NCI-H1436 (cell line): ENCODE measurements at regions not wholly inside any gene's neighbourhood (a gene's known extent, or its start where the extent isn't known, plus 50 kb on each side); places are given as distances from the start of the nearest gene placed in this dataset.
A peak's percentile ranks its signal among the peaks of the same experiment; 100 is the strongest.
"Not testable (repeated sequence)": the region's sequence is repeated elsewhere in the genome, so short reads cannot be mapped to it uniquely, and the experiment has no call there.

ENCODE experiments used
- DNase-seq: peaks from one replicate; lab custom pipeline; 2025; lab: John Stamatoyannopoulos, UW

DNA sequence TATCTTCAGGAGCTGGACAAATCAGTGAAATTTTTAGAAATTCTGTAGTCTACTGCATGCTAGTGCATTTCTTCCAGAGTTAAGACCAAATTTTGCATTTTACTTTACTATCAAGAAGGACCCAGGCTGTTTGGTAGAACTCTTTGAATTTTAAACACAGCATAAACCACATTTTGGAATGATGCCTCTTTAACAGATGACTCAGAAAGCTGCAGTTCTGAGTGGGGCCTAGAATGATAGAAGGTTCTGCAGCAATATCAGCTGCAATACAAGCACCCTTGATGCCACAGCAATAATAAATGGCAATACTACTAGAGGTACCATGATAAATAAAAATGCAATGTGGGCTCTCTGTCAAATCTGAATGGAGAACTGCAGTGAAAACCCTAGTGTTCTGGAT, 198.7 kb downstream of the TMA16 start:
- no peak for DNase-seq

DNA sequence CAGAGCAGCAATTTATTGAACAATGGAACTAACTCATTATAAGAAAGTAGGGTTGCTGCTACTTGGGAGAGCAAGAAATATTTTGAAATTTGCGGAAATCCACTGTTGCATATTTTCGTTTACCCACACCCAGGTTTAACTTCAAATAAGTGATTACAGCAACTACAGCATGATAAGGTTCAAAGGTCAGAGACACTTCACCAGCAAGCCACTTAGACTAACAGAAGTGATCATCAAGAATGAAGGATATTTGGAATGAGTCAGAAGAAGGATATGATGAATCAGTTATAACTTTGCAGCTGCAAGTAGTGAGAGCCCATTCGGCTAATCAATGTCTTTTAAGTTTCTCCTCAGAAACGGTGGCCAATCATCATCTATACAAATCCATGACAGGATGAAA, 199.3 kb downstream of the TMA16 start:
- DNase-seq, result no peak

DNA sequence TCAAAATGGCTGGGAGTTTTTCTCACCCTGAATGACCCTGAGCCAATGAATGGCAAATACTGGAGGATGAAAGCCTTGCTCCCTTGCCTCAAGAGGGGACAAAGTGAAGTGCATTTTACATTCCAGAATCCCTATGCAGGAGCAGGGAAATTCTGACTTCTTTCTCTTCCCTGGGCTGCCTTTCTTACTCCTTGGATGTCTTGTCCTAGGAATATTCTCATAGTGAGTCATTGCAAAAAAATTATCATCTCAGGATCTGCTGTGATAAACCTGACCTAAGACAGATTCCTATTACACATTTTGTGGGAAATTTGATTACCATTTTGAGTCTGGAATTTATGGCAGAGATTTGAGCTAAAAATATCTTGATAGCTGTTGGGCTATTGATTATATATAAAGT, 199.9 kb downstream of the TMA16 start:
- no peak for DNase-seq

DNA sequence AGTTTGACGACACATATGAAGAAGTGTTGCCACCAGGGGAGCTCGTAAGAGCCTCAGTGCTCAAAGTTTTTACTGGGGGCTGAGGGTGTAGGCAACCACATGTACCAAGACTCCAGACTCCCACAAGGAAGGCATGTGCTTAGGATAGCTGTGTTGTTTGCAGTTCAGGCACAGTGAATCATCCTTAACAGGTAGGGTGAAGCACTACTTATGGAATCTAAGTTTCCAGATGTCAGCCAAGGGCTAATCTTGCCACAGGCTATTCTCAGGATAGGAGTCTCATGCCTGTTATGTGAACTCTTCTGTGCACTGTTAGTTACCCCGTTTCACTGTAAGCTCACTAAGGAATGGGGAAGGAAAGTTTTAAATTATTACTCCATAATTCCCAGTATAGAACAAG, 202.6 kb downstream of the TMA16 start:
- no peak for DNase-seq

GRCh38 chr4:163700383-163700782, 205.9 kb downstream of the TMA16 start:
- not testable (repeated sequence) for DNase-seq

DNA sequence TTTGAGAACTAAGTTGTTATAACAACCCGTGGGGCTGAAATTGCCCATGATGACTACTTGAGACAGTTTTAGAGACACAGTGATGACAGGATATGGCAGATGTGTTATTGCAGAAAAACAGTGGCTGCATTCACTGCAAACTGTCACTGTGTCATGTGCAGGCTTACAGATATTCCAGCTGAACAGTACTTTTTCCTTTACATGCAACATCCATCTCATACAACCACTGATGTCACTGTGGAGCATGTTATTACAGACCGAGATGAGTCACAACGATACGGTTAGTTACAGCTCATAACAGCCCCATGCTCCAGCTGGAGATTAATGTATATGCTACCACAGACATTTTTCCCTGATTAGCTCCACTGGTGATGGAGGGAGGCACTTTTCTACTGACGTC, 207.4 kb downstream of the TMA16 start:
- DNase-seq, result peak; percentile 51

GRCh38 chr4:163702736-163703135, 208.2 kb downstream of the TMA16 start:
- DNase-seq, result no peak

GRCh38 chr4:163703251-163703650, 208.8 kb downstream of the TMA16 start:
- no peak for DNase-seq

DNA sequence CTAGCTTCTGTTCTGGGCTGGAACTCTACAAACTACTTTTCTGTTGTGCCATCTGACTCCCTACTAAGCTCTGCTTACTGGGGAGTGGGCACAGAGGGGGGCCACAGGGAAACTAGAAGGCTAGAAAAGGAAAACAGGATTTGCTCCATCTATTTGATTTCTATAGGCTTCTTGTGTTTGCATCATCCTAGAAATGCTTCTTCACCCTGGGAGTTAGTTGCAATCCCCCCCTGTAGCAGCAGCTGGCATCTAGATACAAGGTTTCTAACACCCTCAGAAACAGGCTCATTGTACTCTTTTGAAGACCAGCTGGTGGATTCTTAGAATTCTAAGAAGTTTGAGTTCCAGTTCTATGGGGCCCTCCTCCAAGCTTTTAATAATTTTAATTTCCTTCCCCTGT, 213.4 kb downstream of the TMA16 start:
- no peak for DNase-seq

- no peak for DNase-seq
These were observed 215.1 kb downstream of the TMA16 start for GRCh38 chr4:163709601-163710000.

DNA sequence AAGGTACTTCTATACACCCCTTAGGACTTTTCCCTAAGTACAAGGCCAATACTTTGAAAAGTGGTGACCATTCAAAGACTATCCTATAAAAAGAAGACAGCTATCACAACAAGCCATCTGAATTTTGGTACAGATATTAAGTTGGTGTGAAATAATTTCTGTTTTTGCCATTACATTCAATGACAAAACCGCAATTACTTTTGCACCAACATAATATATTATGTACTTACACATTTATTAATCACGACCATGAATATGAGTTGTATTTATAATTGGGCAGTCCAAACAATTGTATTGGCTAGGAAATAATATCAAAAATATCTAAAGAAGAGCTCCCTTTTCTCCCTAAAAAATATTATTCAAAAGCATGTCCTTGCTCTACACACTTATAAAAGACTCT, 215.7 kb downstream of the TMA16 start:
- no peak for DNase-seq

GRCh38 chr4:163724495-163724894, 230.0 kb downstream of the TMA16 start:
- not testable (repeated sequence) for DNase-seq

DNA sequence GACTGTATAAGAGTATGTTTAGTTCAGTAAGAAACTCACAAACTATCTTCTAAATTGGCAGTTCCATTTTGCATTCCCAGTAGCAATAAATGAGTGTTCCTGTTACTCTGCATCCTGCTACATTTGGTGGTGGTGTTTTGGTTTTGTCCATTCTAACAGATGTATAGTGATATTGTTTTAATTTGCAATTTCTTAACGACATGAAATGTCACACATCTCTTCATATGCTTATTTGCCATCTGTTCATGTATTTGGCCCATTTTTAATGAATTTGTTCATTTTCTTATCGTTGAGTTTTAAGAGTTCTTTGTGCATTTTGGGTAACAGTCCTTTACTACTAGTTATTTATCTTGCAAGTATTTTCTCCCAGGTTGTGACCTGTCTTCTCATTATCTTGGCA, 232.2 kb downstream of the TMA16 start:
- no peak for DNase-seq

GRCh38 chr4:163731071-163731470, 236.6 kb downstream of the TMA16 start:
- DNase-seq, result no peak

DNA sequence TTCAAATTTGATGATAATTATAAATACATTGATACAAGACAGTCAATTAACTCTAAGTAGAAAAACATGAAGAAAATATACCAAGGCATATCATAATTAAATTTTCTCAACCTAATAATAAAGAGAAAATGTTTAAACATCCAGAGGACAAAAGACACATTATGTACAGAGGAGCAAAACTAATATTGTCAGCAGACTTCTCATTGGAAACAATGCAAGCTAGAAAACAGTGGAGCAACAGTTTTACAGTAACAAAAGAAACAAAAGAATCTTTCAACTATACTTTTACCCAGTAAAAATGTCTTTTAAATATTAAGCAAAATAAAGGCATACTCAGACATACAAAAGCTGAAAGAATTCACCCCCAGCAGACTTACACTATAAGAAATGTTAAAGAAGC, 238.0 kb downstream of the TMA16 start:
- DNase-seq, result no peak

DNA sequence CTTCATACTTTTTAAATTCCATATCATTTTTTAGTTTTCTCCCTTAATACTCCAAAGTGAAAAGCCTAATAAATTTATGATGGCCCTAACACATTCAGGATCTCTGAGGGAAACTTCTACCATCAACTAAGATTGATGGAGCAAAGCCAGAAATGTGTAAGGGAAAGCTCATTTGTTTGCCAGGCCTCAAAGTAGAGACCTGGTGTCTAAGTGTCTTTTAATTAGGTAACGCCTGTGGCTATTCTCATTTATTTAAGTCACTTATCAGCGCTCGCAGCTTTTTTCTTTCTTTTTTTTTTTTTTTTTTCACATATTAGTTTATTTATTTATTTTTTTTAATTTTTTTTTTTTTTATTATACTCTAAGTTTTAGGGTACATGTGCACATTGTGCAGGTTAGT, 242.4 kb downstream of the TMA16 start:
- DNase-seq, result no peak

GRCh38 chr4:163737846-163738245, 243.4 kb downstream of the TMA16 start:
- DNase-seq, result not testable (repeated sequence)

GRCh38 chr4:163738521-163738920, 244.0 kb downstream of the TMA16 start:
- no peak for DNase-seq

GRCh38 chr4:163744861-163745260, 250.4 kb downstream of the TMA16 start:
- DNase-seq, result no peak

DNA sequence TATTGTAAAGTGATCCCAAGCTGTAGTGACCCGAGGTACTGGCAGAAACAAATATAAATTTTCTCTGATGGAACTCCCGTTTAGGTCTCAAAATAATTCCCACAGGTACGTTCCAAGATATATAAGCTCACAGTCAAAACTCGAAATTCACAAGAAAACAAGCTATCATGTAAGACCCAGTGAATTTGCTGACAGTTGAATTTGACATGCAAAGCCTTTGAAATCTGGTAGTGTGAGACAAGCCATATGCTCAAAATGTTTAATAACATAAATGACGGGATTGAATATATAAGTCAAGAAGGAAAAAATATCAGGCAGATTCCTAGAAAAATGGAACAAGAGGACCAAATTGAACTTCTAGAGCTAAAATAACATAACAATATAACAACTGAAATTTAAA, 252.8 kb downstream of the TMA16 start:
- DNase-seq, result no peak

- no peak for DNase-seq
These were observed 253.4 kb downstream of the TMA16 start for GRCh38 chr4:163747886-163748285.

GRCh38 chr4:163748449-163748848, 254.0 kb downstream of the TMA16 start:
- DNase-seq, result peak; percentile 32

DNA sequence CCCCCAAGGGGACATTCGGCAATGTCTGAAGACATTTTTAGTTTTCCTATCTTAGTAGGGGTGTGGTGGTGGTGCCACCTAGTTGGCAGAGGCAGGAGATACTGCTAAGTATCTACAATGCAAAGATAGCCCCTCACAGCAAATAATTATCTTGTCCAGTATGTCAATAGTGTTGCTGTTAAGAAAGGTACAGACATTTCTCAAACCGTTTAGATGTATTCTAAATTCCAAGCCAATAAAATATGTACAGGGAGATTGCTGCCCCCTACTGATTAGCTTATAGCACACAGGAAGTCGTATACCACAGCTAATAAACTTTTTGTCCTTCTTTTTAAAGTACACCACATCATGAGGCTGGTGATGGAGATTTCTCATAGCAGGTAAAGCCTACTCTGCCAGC, 260.5 kb downstream of the TMA16 start:
- DNase-seq, result no peak

DNA sequence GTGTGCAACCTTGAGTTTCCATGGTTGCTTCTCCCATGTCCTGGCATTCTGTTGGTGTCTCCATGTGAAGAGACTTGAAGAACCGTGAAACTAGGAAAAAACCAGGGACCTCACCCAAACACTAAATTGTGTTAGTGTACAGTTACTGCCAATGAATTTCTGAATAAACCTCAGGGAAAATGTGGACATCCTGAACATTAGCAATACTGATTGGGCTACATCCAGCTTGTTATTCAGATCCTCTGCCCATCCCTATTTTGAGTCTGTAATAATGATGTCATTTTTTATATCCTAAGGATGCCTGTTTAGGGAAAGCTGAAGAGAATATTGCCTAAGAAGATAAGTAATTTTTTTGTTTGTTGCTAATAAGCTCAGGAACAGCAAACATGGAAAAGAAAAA, 262.7 kb downstream of the TMA16 start:
- no peak for DNase-seq

DNA sequence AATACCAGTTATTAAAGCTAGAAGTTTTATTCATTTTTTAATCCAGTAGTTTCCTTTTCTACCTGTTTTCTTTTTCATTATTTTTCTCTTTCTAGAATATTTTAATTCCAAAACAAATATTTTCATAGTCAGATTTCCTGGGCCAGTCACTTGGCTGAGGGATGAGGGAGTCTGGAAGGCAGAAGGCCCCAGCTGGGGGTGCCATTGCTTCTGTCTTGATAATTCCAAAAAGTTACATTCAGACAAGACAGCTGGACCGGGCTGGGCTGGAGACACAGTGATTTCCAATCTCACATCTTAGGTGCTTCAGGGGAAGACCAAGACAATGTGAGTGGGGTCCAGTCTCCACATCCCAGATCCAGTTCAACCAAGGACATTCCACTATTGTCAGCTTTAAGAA, 263.5 kb downstream of the TMA16 start:
- no peak for DNase-seq
